B cell (primary cell): ENCODE measurements at regions not wholly inside any gene's neighbourhood (a gene's known extent, or its start where the extent isn't known, plus 50 kb on each side); places are given as distances from the start of the nearest gene placed in this dataset.

ENCODE experiments used
- ATAC-seq: fragments of 200-7000 bp; cut with Tn5 transposase; one replicate; pipeline ENCODE4 v1.10.0; 2021; ENCODE audit warnings: low read depth, mild to moderate bottlenecking, moderate number of reproducible peaks, moderate library complexity
- CTCF ChIA-PET: fragments of 350-600 bp; sonication (Branson Sonifier 250); formaldehyde crosslinking; loops from one replicate; lab custom pipeline; 2021; ENCODE audit warnings: antibody characterized with exemption, inconsistent platforms; lab: Charles Lee
- POLR2A ChIA-PET: fragments of 350-600 bp; sonication (Branson Sonifier 250); formaldehyde crosslinking; loops from one replicate; lab custom pipeline; 2021; ENCODE audit warnings: antibody characterized with exemption; lab: Charles Lee
- DNase-seq: peaks from one replicate; pipeline ENCODE4 v3.0.0; 2013
- H2AFZ ChIP-seq: 2 replicates; pipeline ENCODE4 v1.6.1; 2012; ENCODE audit warnings: mild to moderate bottlenecking, low read depth, low read length; ENCODE audit not compliant: insufficient read depth, poor library complexity, severe bottlenecking
- H3K27ac ChIP-seq, 2 donors: 1 replicate in 1 of 2; 2 replicates in 1 of 2; pipeline ENCODE4 v1.5.1; 2012 to 2013; ENCODE audit warnings: low read length in 2 of 2, mild to moderate bottlenecking in 2 of 2, moderate library complexity in 1 of 2
- H3K27me3 ChIP-seq, 4 experiments: fragments of 200-600 bp in 1 of 4; sonication (generic) in 1 of 4; replicated peaks in 1 of 4; 1 replicate in 2 of 4; 2 replicates in 2 of 4; pipeline versions ENCODE4 v1.6.1 to v1.7.0; 2013 to 2016; ENCODE audit warnings: low read length in 3 of 4, mild to moderate bottlenecking in 2 of 4, mixed read lengths in 1 of 4, moderate library complexity in 1 of 4; ENCODE audit not compliant: insufficient read depth in 4 of 4, control insufficient read depth in 3 of 4; ENCODE audit errors: control extremely low read depth in 1 of 4
- H3K36me3 ChIP-seq, 2 experiments: replicated peaks in 1 of 2; 1 replicate in 1 of 2; 2 replicates in 1 of 2; pipeline versions ENCODE4 v1.6.1 to v1.7.1; 2013; ENCODE audit warnings: low read length in 1 of 2; ENCODE audit not compliant: insufficient read depth in 2 of 2, control insufficient read depth in 1 of 2; ENCODE audit errors: control extremely low read depth in 1 of 2, extremely low read depth in 1 of 2
- H3K4me1 ChIP-seq, 2 donors: fragments of 200-600 bp in 1 of 2; sonication (generic) in 1 of 2; 1 replicate in 1 of 2; 2 replicates in 1 of 2; pipeline versions ENCODE4 v1.5.1 to v1.6.1; 2013 to 2017; ENCODE audit warnings: low read length in 2 of 2; ENCODE audit not compliant: control insufficient read depth in 2 of 2, insufficient read depth in 2 of 2
- H3K4me2 ChIP-seq: replicated peaks from 2 replicates; pipeline ENCODE3; 2012; ENCODE audit warnings: mild to moderate bottlenecking, low read depth, low read length; ENCODE audit not compliant: poor library complexity, severe bottlenecking
- H3K4me3 ChIP-seq, 5 experiments: fragments of 200-600 bp in 1 of 5; sonication (generic) in 1 of 5; 1 replicate in 3 of 5; 2 replicates in 2 of 5; pipeline versions ENCODE4 v1.5.1 to v1.7.0; 2011 to 2016; ENCODE audit warnings: low read length in 4 of 5, mild to moderate bottlenecking in 4 of 5, low read depth in 2 of 5, control low read depth in 1 of 5, moderate library complexity in 1 of 5; ENCODE audit not compliant: insufficient read depth in 1 of 5; ENCODE audit errors: control extremely low read depth in 1 of 5, extremely low read depth in 1 of 5
- H3K79me2 ChIP-seq: fragments of 200-600 bp; sonication (generic); one replicate; pipeline ENCODE4 v1.6.0; 2016; ENCODE audit warnings: low read length; ENCODE audit not compliant: control insufficient read depth, insufficient read depth
- H3K9ac ChIP-seq: fragments of 200-600 bp; sonication (generic); 2 replicates; pipeline ENCODE4 v1.6.1; 2017; ENCODE audit warnings: mild to moderate bottlenecking, low read length, moderate library complexity
- H3K9me3 ChIP-seq, 3 donors: one replicate each; pipeline versions ENCODE4 v1.6.1 to v1.7.1; 2013; ENCODE audit warnings: low read length in 2 of 3; ENCODE audit not compliant: control insufficient read depth in 2 of 3, insufficient read depth in 1 of 3; ENCODE audit errors: control extremely low read depth in 1 of 3
- H4K20me1 ChIP-seq: 2 replicates; pipeline ENCODE4 v1.6.0; 2012; ENCODE audit warnings: mild to moderate bottlenecking, low read length; ENCODE audit not compliant: insufficient read depth, control insufficient read depth, poor library complexity, severe bottlenecking
- H3K27ac Mint-ChIP-seq: one replicate; pipeline ENCODE4 v1.8.0; 2021; ENCODE audit warnings: mixed read lengths
- H3K27me3 Mint-ChIP-seq: one replicate; pipeline ENCODE4 v1.8.0; 2021; ENCODE audit warnings: mixed read lengths
- H3K4me1 Mint-ChIP-seq: one replicate; pipeline ENCODE4 v1.8.0; 2021; ENCODE audit warnings: mixed read lengths
- H3K4me3 Mint-ChIP-seq: one replicate; pipeline ENCODE4 v1.8.0; 2021; ENCODE audit warnings: mixed read lengths
- H3K9me3 Mint-ChIP-seq: one replicate; pipeline ENCODE4 v1.8.0; 2022; ENCODE audit warnings: mixed read lengths; ENCODE audit not compliant: insufficient read depth
- EZH2 ChIP-seq: IDR thresholded peaks from 2 replicates; pipeline ENCODE4 v1.6.1; 2012; ENCODE audit warnings: borderline replicate concordance, low read depth, mild to moderate bottlenecking, moderate library complexity, low read length; ENCODE audit not compliant: insufficient read depth, poor library complexity, severe bottlenecking
- WGBS: methylation state at CpG from one replicate; pipeline ENCODE4 v1.1.5; 2013; ENCODE audit warnings: missing lambda C conversion rate; ENCODE audit not compliant: insufficient coverage; 5-methylcytosine and 5-hydroxymethylcytosine counted together
- intact Hi-C: fragments of 100-400 bp; cut with micrococcal nuclease; formaldehyde crosslinking; loops from one replicate; pipeline ENCODE4 v1.10.0; 2022
- TF ChIP-seq, protein P1 (sequence below): fragments of 200-600 bp; IDR thresholded peaks from one replicate; pipeline ENCODE4 v1.8.0; 2022; ENCODE audit warnings: antibody characterized with exemption, mild to moderate bottlenecking

GRCh38 chr10:129030603-129030895 is 436.5 kb upstream of the MGMT start:
- Histone ChIP-seq H3K4me2 (no peak overlapping the region), H3K4me3 (no peak overlapping the region), H3K9me3 (no peaks in the 10 kb centered on the region), H3K36me3 (no peaks in the 10 kb centered on the region), H3K79me2 (no peaks in the 10 kb centered on the region), H2AFZ (no peak overlapping the region), H4K20me1 (no peaks in the 10 kb centered on the region), H3K9ac (no peak overlapping the region), H3K27ac (no peak overlapping the region), H3K4me1 (peaks cover under 1 to 3% of the 10 kb centered on the region in 2 donors), H3K27me3 (peaks cover 0 to 10% (median 1%) of the 10 kb centered on the region in 4 experiments)
- WGBS, result 100% methylated on average over 6 of the region's 14 CpGs
- no peak overlapping the region for H3K4me3 Mint-ChIP-seq
- ChIA-PET CTCF (interaction anchor here (0.6 to 3.3 kb wide), 3 partner anchors 940 to 1097 kb away, joined by 3 to 23 read pairs (median 4); no protein-coding TSS in a partner anchor), POLR2A (no interaction called here)
- intact Hi-C loops, result loop anchor here (5.0 kb wide), 1 partner anchor 927 kb away; no protein-coding TSS in a partner anchor
- no peaks in the 10 kb centered on the region for H3K9me3 Mint-ChIP-seq
- H3K27ac Mint-ChIP-seq, result no peak overlapping the region
- ATAC-seq, result no peak
- TF ChIP-seq EZH2, result no peak
- TF ChIP-seq, protein P1, sequence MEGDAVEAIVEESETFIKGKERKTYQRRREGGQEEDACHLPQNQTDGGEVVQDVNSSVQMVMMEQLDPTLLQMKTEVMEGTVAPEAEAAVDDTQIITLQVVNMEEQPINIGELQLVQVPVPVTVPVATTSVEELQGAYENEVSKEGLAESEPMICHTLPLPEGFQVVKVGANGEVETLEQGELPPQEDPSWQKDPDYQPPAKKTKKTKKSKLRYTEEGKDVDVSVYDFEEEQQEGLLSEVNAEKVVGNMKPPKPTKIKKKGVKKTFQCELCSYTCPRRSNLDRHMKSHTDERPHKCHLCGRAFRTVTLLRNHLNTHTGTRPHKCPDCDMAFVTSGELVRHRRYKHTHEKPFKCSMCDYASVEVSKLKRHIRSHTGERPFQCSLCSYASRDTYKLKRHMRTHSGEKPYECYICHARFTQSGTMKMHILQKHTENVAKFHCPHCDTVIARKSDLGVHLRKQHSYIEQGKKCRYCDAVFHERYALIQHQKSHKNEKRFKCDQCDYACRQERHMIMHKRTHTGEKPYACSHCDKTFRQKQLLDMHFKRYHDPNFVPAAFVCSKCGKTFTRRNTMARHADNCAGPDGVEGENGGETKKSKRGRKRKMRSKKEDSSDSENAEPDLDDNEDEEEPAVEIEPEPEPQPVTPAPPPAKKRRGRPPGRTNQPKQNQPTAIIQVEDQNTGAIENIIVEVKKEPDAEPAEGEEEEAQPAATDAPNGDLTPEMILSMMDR, result no peak
- H3K4me1 Mint-ChIP-seq, result peaks cover 3% of the 10 kb centered on the region
- DNase-seq, result no peak
- peaks cover 27% of the 10 kb centered on the region for H3K27me3 Mint-ChIP-seq

GRCh38 chr10:129030996-129031843 is 435.8 kb upstream of the MGMT start:
- no peak overlapping the region for H3K9ac ChIP-seq
- no peak overlapping the region for H2AFZ ChIP-seq
- TF ChIP-seq, protein P1, result peak; percentile 50
- no peak for TF ChIP-seq EZH2
- H3K36me3 ChIP-seq, result no peaks in the 10 kb centered on the region
- Mint-ChIP-seq H3K27ac (no peak overlapping the region), H3K4me1 (peaks cover 8% of the 10 kb centered on the region), H3K9me3 (no peaks in the 10 kb centered on the region), H3K4me3 (no peak overlapping the region), H3K27me3 (peaks cover 31% of the 10 kb centered on the region)
- no peak overlapping the region for H3K4me2 ChIP-seq
- POLR2A ChIA-PET, result no interaction called here
- intact Hi-C loops, result loop anchor here (5.0 kb wide), 1 partner anchor 926 kb away; no protein-coding TSS in a partner anchor
- H3K9me3 ChIP-seq, result no peaks in the 10 kb centered on the region
- no peak overlapping the region for H3K4me3 ChIP-seq
- H4K20me1 ChIP-seq, result no peaks in the 10 kb centered on the region
- no peaks in the 10 kb centered on the region for H3K79me2 ChIP-seq
- CTCF ChIA-PET, result interaction anchor here (0.5 to 4.6 kb wide), 7 partner anchors 12 to 1096 kb away, joined by 3 to 23 read pairs (median 4); no protein-coding TSS in a partner anchor
- ATAC-seq, result peak; percentile 67
- DNase-seq, result peak; percentile 21
- H3K4me1 ChIP-seq, result peaks cover 7 to 9% of the 10 kb centered on the region in 2 donors
- no peak overlapping the region for H3K27ac ChIP-seq
- 2% methylated on average over 8 of the region's 21 CpGs for WGBS
- H3K27me3 ChIP-seq, result peaks cover 0 to 17% (median 1%) of the 10 kb centered on the region in 4 experiments
